ENCODE measurements at regions not wholly inside any gene's neighbourhood (a gene's known extent, or its start where the extent isn't known, plus 50 kb on each side); places are given as distances from the start of the nearest gene placed in this dataset.

GRCh38 chr9:87198716-87199115 lies 251.4 kb upstream of the GAS1 start:
- no peak for TF ChIP-seq POLR2A (IDR thresholded peaks at IDR 0.05; ENCODE audit: low read depth, low read length)
- no peak for TF ChIP-seq POLR2AphosphoS5 (IDR thresholded peaks at IDR 0.05; ENCODE audit: low read depth, low read length)

Data from GM12892 (cell line).